Stimulated activated CD4-positive, alpha-beta T cell treated with anti-CD3 and anti-CD28 coated beads, Interleukin-1b, Interleukin-23, amount 100 ng/mL, for 24 hours (primary cell): ENCODE measurements at regions not wholly inside any gene's neighbourhood (a gene's known extent, or its start where the extent isn't known, plus 50 kb on each side); places are given as distances from the start of the nearest gene placed in this dataset.
"Not testable (repeated sequence)": the region's sequence is repeated elsewhere in the genome, so short reads cannot be mapped to it uniquely, and the experiment has no call there.

Source experiments
- DNase-seq, 4 experiments: peaks; one replicate each; pipeline ENCODE4 v3.0.0-alpha.2; 2020; ENCODE audit warnings: low read depth in 4 of 4, low spot score in 1 of 4

GRCh38 chr6:115570331-115570730 is 490.4 kb downstream of the FRK start:
- no peak for DNase-seq

- DNase-seq, result no peak
Observed at GRCh38 chr6:115554060-115554459, 506.6 kb downstream of the FRK start.

GRCh38 chr6:115551527-115551926 is 509.2 kb downstream of the FRK start:
- no peak for DNase-seq

GRCh38 chr6:115545672-115545986 is 515.1 kb downstream of the FRK start:
- DNase-seq, result no peak

GRCh38 chr6:115544765-115545671 is 515.7 kb downstream of the FRK start:
- no peak for DNase-seq

GRCh38 chr6:115540077-115540869 is 520.4 kb downstream of the FRK start:
- no peak for DNase-seq

GRCh38 chr6:115539531-115539930 is 521.2 kb downstream of the FRK start:
- DNase-seq, result no peak

GRCh38 chr6:115524821-115525220 is 535.9 kb downstream of the FRK start:
- no peak for DNase-seq

GRCh38 chr6:115521747-115522146 is 538.9 kb downstream of the FRK start:
- not testable (repeated sequence) for DNase-seq

- DNase-seq, result no peak
Observed at GRCh38 chr6:115514656-115515055, 546.0 kb downstream of the FRK start.

- no peak for DNase-seq
Observed at GRCh38 chr6:115512923-115513322, 547.8 kb downstream of the FRK start.

GRCh38 chr6:115511771-115512170 is 548.9 kb downstream of the FRK start:
- DNase-seq, result no peak

GRCh38 chr6:115502432-115502831 is 558.3 kb downstream of the FRK start:
- DNase-seq, result not testable (repeated sequence)

GRCh38 chr6:115495184-115495583 is 565.5 kb downstream of the FRK start:
- no peak for DNase-seq

GRCh38 chr6:115487331-115487730 is 573.4 kb downstream of the FRK start:
- no peak for DNase-seq

GRCh38 chr6:115485400-115485799 is 575.3 kb downstream of the FRK start:
- DNase-seq, result no peak

GRCh38 chr6:115480543-115480942 is 580.1 kb downstream of the FRK start:
- not testable (repeated sequence) for DNase-seq

GRCh38 chr6:115474443-115475041 is 586.1 kb downstream of the FRK start:
- no peak for DNase-seq

GRCh38 chr6:115468272-115469005 is 592.3 kb downstream of the FRK start:
- DNase-seq, result no peak

GRCh38 chr6:115467726-115468125 is 593.0 kb downstream of the FRK start:
- no peak for DNase-seq

- no peak for DNase-seq
Observed at GRCh38 chr6:115460913-115461312, 599.8 kb downstream of the FRK start.
